ELR (cell line): ENCODE measurements at regions not wholly inside any gene's neighbourhood (a gene's known extent, or its start where the extent isn't known, plus 50 kb on each side); places are given as distances from the start of the nearest gene placed in this dataset.
"Not testable (repeated sequence)": the region's sequence is repeated elsewhere in the genome, so short reads cannot be mapped to it uniquely, and the experiment has no call there.

Experiments used
- DNase-seq: peaks from one replicate; pipeline ENCODE4 v3.0.0-alpha.2; 2015; ENCODE audit warnings: low read depth

GRCh38 chr22:49392841-49393510 is 434.7 kb downstream of the BRD1 start:
- no peak for DNase-seq

- DNase-seq = no peak
Measured at GRCh38 chr22:49392247-49392646, 435.4 kb downstream of the BRD1 start.

- DNase-seq = no peak
Measured at GRCh38 chr22:49391436-49391835, 436.2 kb downstream of the BRD1 start.

GRCh38 chr22:49390954-49391353 is 436.7 kb downstream of the BRD1 start:
- no peak for DNase-seq

- DNase-seq = not testable (repeated sequence)
Measured at GRCh38 chr22:49383909-49384308, 443.8 kb downstream of the BRD1 start.

GRCh38 chr22:49382451-49382735 is 445.3 kb downstream of the BRD1 start:
- DNase-seq = no peak

GRCh38 chr22:49381595-49382450 is 445.9 kb downstream of the BRD1 start:
- DNase-seq = no peak

GRCh38 chr22:49380828-49381114 is 446.9 kb downstream of the BRD1 start:
- no peak for DNase-seq

GRCh38 chr22:49380095-49380827 is 447.4 kb downstream of the BRD1 start:
- DNase-seq = no peak

GRCh38 chr22:49377306-49377705 is 450.4 kb downstream of the BRD1 start:
- no peak for DNase-seq

GRCh38 chr22:49373801-49374226 is 453.9 kb downstream of the BRD1 start:
- DNase-seq = no peak

- DNase-seq = no peak
Measured at GRCh38 chr22:49373289-49373666, 454.4 kb downstream of the BRD1 start.

GRCh38 chr22:49372530-49373288 is 455.0 kb downstream of the BRD1 start:
- no peak for DNase-seq

GRCh38 chr22:49372111-49372529 is 455.6 kb downstream of the BRD1 start:
- no peak for DNase-seq

- DNase-seq = no peak
Measured at GRCh38 chr22:49371325-49372110, 456.2 kb downstream of the BRD1 start.

GRCh38 chr22:49370627-49371301 is 456.9 kb downstream of the BRD1 start:
- no peak for DNase-seq

- DNase-seq = no peak
Measured at GRCh38 chr22:49369726-49370626, 457.7 kb downstream of the BRD1 start.

- no peak for DNase-seq
Measured at GRCh38 chr22:49368976-49369725, 458.5 kb downstream of the BRD1 start.
